Stimulated activated naive CD4-positive, alpha-beta T cell (primary cell): ENCODE measurements at regions not wholly inside any gene's neighbourhood (a gene's known extent, or its start where the extent isn't known, plus 50 kb on each side); places are given as distances from the start of the nearest gene placed in this dataset.
"Not testable (repeated sequence)": the region's sequence is repeated elsewhere in the genome, so short reads cannot be mapped to it uniquely, and the experiment has no call there.

ENCODE experiments used
- DNase-seq, 6 experiments: peaks; one replicate each; lab custom pipeline; 2025; lab: John Stamatoyannopoulos, UW

GRCh38 chr3:94821241-94821640, 758.4 kb downstream of the NSUN3 start:
- no peak for DNase-seq

GRCh38 chr3:94822298-94822697, 759.4 kb downstream of the NSUN3 start:
- DNase-seq: no peak

GRCh38 chr3:94846251-94846650, 783.4 kb downstream of the NSUN3 start:
- DNase-seq: not testable (repeated sequence)

GRCh38 chr3:94862703-94863102, 799.8 kb downstream of the NSUN3 start:
- no peak for DNase-seq

- DNase-seq: no peak
Observed at GRCh38 chr3:94869059-94869547, 806.2 kb downstream of the NSUN3 start.

GRCh38 chr3:94873751-94874150, 810.9 kb downstream of the NSUN3 start:
- DNase-seq: no peak

- DNase-seq: no peak
Observed at GRCh38 chr3:94875149-94875548, 812.3 kb downstream of the NSUN3 start.

GRCh38 chr3:94887065-94887464, 824.2 kb downstream of the NSUN3 start:
- DNase-seq: no peak

- no peak for DNase-seq
Observed at GRCh38 chr3:94896994-94897393, 834.1 kb downstream of the NSUN3 start.

GRCh38 chr3:94904156-94904674, 841.4 kb downstream of the NSUN3 start:
- DNase-seq: no peak

- DNase-seq: no peak
Observed at GRCh38 chr3:94909726-94910125, 846.9 kb downstream of the NSUN3 start.

GRCh38 chr3:94912656-94913055, 849.8 kb downstream of the NSUN3 start:
- no peak for DNase-seq

GRCh38 chr3:94927175-94927574, 864.3 kb downstream of the NSUN3 start:
- no peak for DNase-seq

GRCh38 chr3:94928921-94929320, 866.1 kb downstream of the NSUN3 start:
- DNase-seq: no peak

GRCh38 chr3:94935738-94936580, 873.1 kb downstream of the NSUN3 start:
- DNase-seq: no peak

- DNase-seq: no peak
Observed at GRCh38 chr3:94937980-94938379, 875.1 kb downstream of the NSUN3 start.

- no peak for DNase-seq
Observed at GRCh38 chr3:94946683-94947082, 883.8 kb downstream of the NSUN3 start.

GRCh38 chr3:94961423-94962100, 898.7 kb downstream of the NSUN3 start:
- no peak for DNase-seq

- no peak for DNase-seq
Observed at GRCh38 chr3:94965867-94966475, 903.1 kb downstream of the NSUN3 start.

GRCh38 chr3:94967196-94967595, 904.3 kb downstream of the NSUN3 start:
- DNase-seq: no peak

- DNase-seq: no peak
Observed at GRCh38 chr3:94968519-94968918, 905.7 kb downstream of the NSUN3 start.

- DNase-seq: no peak
Observed at GRCh38 chr3:94972066-94972465, 909.2 kb downstream of the NSUN3 start.

GRCh38 chr3:94978084-94978483, 915.2 kb downstream of the NSUN3 start:
- DNase-seq: no peak
